ENCODE measurements at regions not wholly inside any gene's neighbourhood (a gene's known extent, or its start where the extent isn't known, plus 50 kb on each side); places are given as distances from the start of the nearest gene placed in this dataset.
"Not testable (repeated sequence)": the region's sequence is repeated elsewhere in the genome, so short reads cannot be mapped to it uniquely, and the experiment has no call there.

GRCh38 chr4:38332699-38333098 is 331.3 kb upstream of the KLF3 start:
- H3K36me3 Mint-ChIP-seq (ENCODE audit: low read depth): peaks cover 10% of the 10 kb centered on the region
- ChIA-PET POLR2A (no interaction called here), CTCF (no interaction called here)
- no peaks in the 10 kb centered on the region for H3K36me3 ChIP-seq (ENCODE audit: insufficient read depth, low read length)
- peaks cover 40% of the 10 kb centered on the region for H3K4me1 ChIP-seq (ENCODE audit: insufficient read depth, low read length)
- ATAC-seq (ENCODE audit: poor library complexity) (no peak), DNase-seq (no peak)
- no peak for TF ChIP-seq CTCF (IDR thresholded peaks at IDR 0.05)
- no peak overlapping the region for H3K4me3 ChIP-seq (ENCODE audit: low read length)
- H3K27ac ChIP-seq (ENCODE audit: low read depth in 1 of 2, low read length in 2 of 2): no peak overlapping the region
- intact Hi-C loops (cut with DNase I, micrococcal nuclease): no loop called here
- H3K27ac Mint-ChIP-seq: peak overlapping the region; percentile 36
- H3K4me3 Mint-ChIP-seq: no peak overlapping the region
- H3K4me1 Mint-ChIP-seq (ENCODE audit: low read depth): peaks cover 77% of the 10 kb centered on the region
- no peaks in the 10 kb centered on the region for H3K27me3 ChIP-seq (ENCODE audit: control insufficient read depth in 1 of 2, insufficient read depth in 2 of 2, low read length in 2 of 2)
- peaks cover 1 to 2% of the 10 kb centered on the region in 2 experiments for H3K9me3 ChIP-seq (ENCODE audit: control insufficient read depth in 1 of 2, insufficient read depth in 1 of 2, low read length in 2 of 2)
- H3K9me3 Mint-ChIP-seq: peaks cover 2% of the 10 kb centered on the region
- H3K27me3 Mint-ChIP-seq: no peaks in the 10 kb centered on the region

GRCh38 chr4:38333219-38333618 is 330.8 kb upstream of the KLF3 start:
- peaks cover 13% of the 10 kb centered on the region for H3K36me3 Mint-ChIP-seq (ENCODE audit: low read depth)
- intact Hi-C loops (cut with DNase I, micrococcal nuclease): no loop called here
- peaks cover 2% of the 10 kb centered on the region for H3K9me3 Mint-ChIP-seq
- Histone ChIP-seq H3K4me3 (ENCODE audit: low read length) (no peak overlapping the region), H3K27ac (ENCODE audit: low read depth in 1 of 2, low read length in 2 of 2) (no peak overlapping the region), H3K27me3 (ENCODE audit: control insufficient read depth in 1 of 2, insufficient read depth in 2 of 2, low read length in 2 of 2) (no peaks in the 10 kb centered on the region), H3K9me3 (ENCODE audit: control insufficient read depth in 1 of 2, insufficient read depth in 1 of 2, low read length in 2 of 2) (peaks cover 7 to 8% of the 10 kb centered on the region in 2 experiments), H3K4me1 (ENCODE audit: insufficient read depth, low read length) (peaks cover 35% of the 10 kb centered on the region), H3K36me3 (ENCODE audit: insufficient read depth, low read length) (no peaks in the 10 kb centered on the region)
- peak overlapping the region; percentile 36 for H3K27ac Mint-ChIP-seq
- POLR2A ChIA-PET: interaction anchor here (1.2 kb wide), 1 partner anchor 8 kb away, joined by 3 read pairs; no protein-coding TSS in a partner anchor
- ATAC-seq (ENCODE audit: poor library complexity): no peak
- CTCF ChIA-PET: no interaction called here
- DNase-seq: no peak
- H3K4me3 Mint-ChIP-seq: no peak overlapping the region
- H3K27me3 Mint-ChIP-seq: no peaks in the 10 kb centered on the region
- peaks cover 72% of the 10 kb centered on the region for H3K4me1 Mint-ChIP-seq (ENCODE audit: low read depth)
- no peak for TF ChIP-seq CTCF (IDR thresholded peaks at IDR 0.05)

GRCh38 chr4:38334791-38335190 is 329.2 kb upstream of the KLF3 start:
- Mint-ChIP-seq H3K36me3 (ENCODE audit: low read depth) (peaks cover 29% of the 10 kb centered on the region), H3K27me3 (no peaks in the 10 kb centered on the region), H3K9me3 (peaks cover 8% of the 10 kb centered on the region), H3K4me3 (peak overlapping the region; percentile 75), H3K4me1 (ENCODE audit: low read depth) (peaks cover 56% of the 10 kb centered on the region), H3K27ac (peak overlapping the region; percentile 45)
- no peak overlapping the region for H3K27ac ChIP-seq (ENCODE audit: low read depth in 1 of 2, low read length in 2 of 2)
- H3K4me1 ChIP-seq (ENCODE audit: insufficient read depth, low read length): peaks cover 21% of the 10 kb centered on the region
- ChIA-PET POLR2A (no interaction called here), CTCF (no interaction called here)
- H3K9me3 ChIP-seq (ENCODE audit: control insufficient read depth in 1 of 2, insufficient read depth in 1 of 2, low read length in 2 of 2): peaks cover 14 to 20% of the 10 kb centered on the region in 2 experiments
- H3K27me3 ChIP-seq (ENCODE audit: control insufficient read depth in 1 of 2, insufficient read depth in 2 of 2, low read length in 2 of 2): no peaks in the 10 kb centered on the region
- ATAC-seq (ENCODE audit: poor library complexity): no peak
- no peak overlapping the region for H3K4me3 ChIP-seq (ENCODE audit: low read length)
- DNase-seq: no peak
- intact Hi-C loops (cut with DNase I, micrococcal nuclease): no loop called here
- no peak for TF ChIP-seq CTCF (IDR thresholded peaks at IDR 0.05)
- no peaks in the 10 kb centered on the region for H3K36me3 ChIP-seq (ENCODE audit: insufficient read depth, low read length)

- H3K4me1 Mint-ChIP-seq (ENCODE audit: low read depth): peaks cover 26% of the 10 kb centered on the region
- ATAC-seq (ENCODE audit: poor library complexity); H3K4me3 Mint-ChIP-seq; H3K27ac Mint-ChIP-seq; H3K4me3 ChIP-seq (ENCODE audit: low read length); H3K27me3 ChIP-seq (ENCODE audit: control insufficient read depth in 1 of 2, insufficient read depth in 2 of 2, low read length in 2 of 2); CTCF ChIA-PET; H3K27me3 Mint-ChIP-seq; H3K36me3 ChIP-seq (ENCODE audit: insufficient read depth, low read length); H3K27ac ChIP-seq (ENCODE audit: low read depth in 1 of 2, low read length in 2 of 2); DNase-seq; H3K4me1 ChIP-seq (ENCODE audit: insufficient read depth, low read length); H3K9me3 Mint-ChIP-seq; intact Hi-C loops (cut with DNase I, micrococcal nuclease): not testable (repeated sequence)
- POLR2A ChIA-PET: interaction anchor here (1.0 kb wide), 1 partner anchor 10 kb away, joined by 4 read pairs; no protein-coding TSS in a partner anchor
- peaks cover 14 to 22% of the 10 kb centered on the region in 2 experiments for H3K9me3 ChIP-seq (ENCODE audit: control insufficient read depth in 1 of 2, insufficient read depth in 1 of 2, low read length in 2 of 2)
- peaks cover 29% of the 10 kb centered on the region for H3K36me3 Mint-ChIP-seq (ENCODE audit: low read depth)
Measured at GRCh38 chr4:38338939-38339338, 325.1 kb upstream of the KLF3 start.
